ENCODE measurements at regions not wholly inside any gene's neighbourhood (a gene's known extent, or its start where the extent isn't known, plus 50 kb on each side); places are given as distances from the start of the nearest gene placed in this dataset.

DNA sequence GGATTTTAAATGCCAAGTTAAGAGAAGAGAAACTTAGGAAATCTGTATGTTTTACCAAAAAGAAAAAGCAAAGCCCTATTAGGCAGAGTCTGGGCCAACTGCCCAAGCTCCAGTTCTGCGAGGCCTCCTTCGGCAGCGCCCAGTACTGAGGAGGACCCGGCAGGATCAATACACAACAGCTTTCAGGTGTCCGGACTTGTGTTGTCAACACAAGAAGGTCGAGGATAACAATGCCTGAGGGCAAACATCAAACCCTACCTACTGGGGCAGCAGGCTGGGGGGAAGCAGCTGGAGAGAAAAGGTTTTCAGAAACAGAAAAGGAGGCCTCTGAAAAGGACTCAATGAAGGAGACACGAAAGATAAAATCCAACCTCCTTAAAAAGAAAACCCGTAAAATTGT, 98.1 kb upstream of the GJB5 start:
- TF ChIP-seq TAF1 (IDR thresholded peaks at IDR 0.05; ENCODE audit: low read depth, low read length), result no peak
- TF ChIP-seq POLR2A (IDR thresholded peaks at IDR 0.05; ENCODE audit: low read depth, low read length), result no peak
- no peak for TF ChIP-seq POLR2AphosphoS5 (IDR thresholded peaks at IDR 0.05; ENCODE audit: low read depth, low read length)
- no peak for TF ChIP-seq SPI1 (IDR thresholded peaks at IDR 0.05; ENCODE audit: low read depth, low read length)
- TF ChIP-seq PAX5 (IDR thresholded peaks at IDR 0.05; ENCODE audit: insufficient read depth, low read length, severe bottlenecking), result no peak

Data from GM12891 (cell line).